GM23338 (cell line): ENCODE measurements at regions not wholly inside any gene's neighbourhood (a gene's known extent, or its start where the extent isn't known, plus 50 kb on each side); places are given as distances from the start of the nearest gene placed in this dataset.
"Not testable (repeated sequence)": the region's sequence is repeated elsewhere in the genome, so short reads cannot be mapped to it uniquely, and the experiment has no call there.

Experiments
- POLR2AphosphoS5 ChIP-seq: IDR thresholded peaks from 2 replicates; pipeline ENCODE4 v1.6.1; 2016; ENCODE audit warnings: antibody characterized with exemption, low read depth
- TF ChIP-seq, protein P1 (sequence below): IDR thresholded peaks from one replicate; pipeline ENCODE4 v1.6.1; 2018; ENCODE audit warnings: antibody characterized with exemption; ENCODE audit not compliant: unreplicated experiment
- TF ChIP-seq, protein P2 (sequence below), 2 experiments: fragments of 200-600 bp in 1 of 2; sonication (generic) in 1 of 2; conservative IDR thresholded peaks; 2 replicates each; pipeline versions ENCODE4 v1.5.1 to v1.6.1; 2016 to 2017; ENCODE audit warnings: antibody characterized with exemption in 2 of 2, low read depth in 2 of 2, mild to moderate bottlenecking in 2 of 2, moderate library complexity in 1 of 2

DNA sequence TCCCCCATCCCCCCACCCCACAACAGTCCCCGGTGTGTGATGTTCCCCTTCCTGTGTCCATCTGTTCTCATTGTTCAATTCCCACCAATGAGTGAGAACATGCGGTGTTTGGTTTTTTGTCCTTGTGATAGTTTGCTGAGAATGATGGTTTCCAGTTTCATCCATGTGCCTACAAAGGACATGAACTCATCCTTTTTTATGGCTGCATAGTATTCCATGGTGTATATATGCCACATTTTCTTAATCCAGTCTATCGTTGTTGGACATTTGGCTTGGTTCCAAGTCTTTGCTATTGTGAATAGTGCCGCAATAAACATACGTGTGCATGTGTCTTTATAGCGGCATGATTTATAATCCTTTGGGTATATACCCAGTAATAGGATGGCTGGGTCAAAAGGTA is 123.6 kb downstream of the PRDM13 start:
- not testable (repeated sequence) for TF ChIP-seq POLR2AphosphoS5
- TF ChIP-seq, protein P1, sequence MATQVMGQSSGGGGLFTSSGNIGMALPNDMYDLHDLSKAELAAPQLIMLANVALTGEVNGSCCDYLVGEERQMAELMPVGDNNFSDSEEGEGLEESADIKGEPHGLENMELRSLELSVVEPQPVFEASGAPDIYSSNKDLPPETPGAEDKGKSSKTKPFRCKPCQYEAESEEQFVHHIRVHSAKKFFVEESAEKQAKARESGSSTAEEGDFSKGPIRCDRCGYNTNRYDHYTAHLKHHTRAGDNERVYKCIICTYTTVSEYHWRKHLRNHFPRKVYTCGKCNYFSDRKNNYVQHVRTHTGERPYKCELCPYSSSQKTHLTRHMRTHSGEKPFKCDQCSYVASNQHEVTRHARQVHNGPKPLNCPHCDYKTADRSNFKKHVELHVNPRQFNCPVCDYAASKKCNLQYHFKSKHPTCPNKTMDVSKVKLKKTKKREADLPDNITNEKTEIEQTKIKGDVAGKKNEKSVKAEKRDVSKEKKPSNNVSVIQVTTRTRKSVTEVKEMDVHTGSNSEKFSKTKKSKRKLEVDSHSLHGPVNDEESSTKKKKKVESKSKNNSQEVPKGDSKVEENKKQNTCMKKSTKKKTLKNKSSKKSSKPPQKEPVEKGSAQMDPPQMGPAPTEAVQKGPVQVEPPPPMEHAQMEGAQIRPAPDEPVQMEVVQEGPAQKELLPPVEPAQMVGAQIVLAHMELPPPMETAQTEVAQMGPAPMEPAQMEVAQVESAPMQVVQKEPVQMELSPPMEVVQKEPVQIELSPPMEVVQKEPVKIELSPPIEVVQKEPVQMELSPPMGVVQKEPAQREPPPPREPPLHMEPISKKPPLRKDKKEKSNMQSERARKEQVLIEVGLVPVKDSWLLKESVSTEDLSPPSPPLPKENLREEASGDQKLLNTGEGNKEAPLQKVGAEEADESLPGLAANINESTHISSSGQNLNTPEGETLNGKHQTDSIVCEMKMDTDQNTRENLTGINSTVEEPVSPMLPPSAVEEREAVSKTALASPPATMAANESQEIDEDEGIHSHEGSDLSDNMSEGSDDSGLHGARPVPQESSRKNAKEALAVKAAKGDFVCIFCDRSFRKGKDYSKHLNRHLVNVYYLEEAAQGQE: not testable (repeated sequence)
- TF ChIP-seq, protein P2, sequence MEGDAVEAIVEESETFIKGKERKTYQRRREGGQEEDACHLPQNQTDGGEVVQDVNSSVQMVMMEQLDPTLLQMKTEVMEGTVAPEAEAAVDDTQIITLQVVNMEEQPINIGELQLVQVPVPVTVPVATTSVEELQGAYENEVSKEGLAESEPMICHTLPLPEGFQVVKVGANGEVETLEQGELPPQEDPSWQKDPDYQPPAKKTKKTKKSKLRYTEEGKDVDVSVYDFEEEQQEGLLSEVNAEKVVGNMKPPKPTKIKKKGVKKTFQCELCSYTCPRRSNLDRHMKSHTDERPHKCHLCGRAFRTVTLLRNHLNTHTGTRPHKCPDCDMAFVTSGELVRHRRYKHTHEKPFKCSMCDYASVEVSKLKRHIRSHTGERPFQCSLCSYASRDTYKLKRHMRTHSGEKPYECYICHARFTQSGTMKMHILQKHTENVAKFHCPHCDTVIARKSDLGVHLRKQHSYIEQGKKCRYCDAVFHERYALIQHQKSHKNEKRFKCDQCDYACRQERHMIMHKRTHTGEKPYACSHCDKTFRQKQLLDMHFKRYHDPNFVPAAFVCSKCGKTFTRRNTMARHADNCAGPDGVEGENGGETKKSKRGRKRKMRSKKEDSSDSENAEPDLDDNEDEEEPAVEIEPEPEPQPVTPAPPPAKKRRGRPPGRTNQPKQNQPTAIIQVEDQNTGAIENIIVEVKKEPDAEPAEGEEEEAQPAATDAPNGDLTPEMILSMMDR (conservative IDR thresholded peaks at IDR 0.05; ENCODE audit: low read depth in 2 of 2): not testable (repeated sequence)
